HepG2 (cell line): ENCODE measurements at regions not wholly inside any gene's neighbourhood (a gene's known extent, or its start where the extent isn't known, plus 50 kb on each side); places are given as distances from the start of the nearest gene placed in this dataset.

ENCODE experiments used
- ATAC-seq: fragments of 200-7000 bp; cut with Tn5 transposase; 3 replicates; pipeline ENCODE4 v1.9.1; 2020; ENCODE audit warnings: mild to moderate bottlenecking, moderate library complexity
- BruUV-seq: library from RNA; stranded (reverse); fragments of 400-500 nt; replicated peaks from 2 replicates; lab custom pipeline; 2021; lab: Mats Ljungman, UMichigan
- CTCF ChIA-PET: fragments of 300-600 bp; formaldehyde crosslinking; extraction: SDS; loops from one replicate; lab custom pipeline; 2021; ENCODE audit warnings: low total read pairs, inconsistent platforms, low intra/inter-chr PET ratio; lab: Yijun Ruan, JAX
- POLR2A ChIA-PET: fragments of 350-600 bp; sonication (Branson Sonifier 250); formaldehyde crosslinking; loops from one replicate; lab custom pipeline; 2020; ENCODE audit warnings: antibody characterized with exemption, inconsistent platforms; lab: Yijun Ruan, JAX
- DNase-seq: peaks from one replicate; pipeline ENCODE4 v3.0.0-alpha.2; 2015; ENCODE audit warnings: low spot score
- FAIRE-seq: peaks from 3 replicates; lab custom pipeline; 2011; peaks lifted over from hg19 to GRCh38; lab: Jason Lieb, UNC
- H2AFZ ChIP-seq: one replicate; pipeline ENCODE4 v1.6.1; 2011; ENCODE audit warnings: low read length, inconsistent platforms
- H3K27ac ChIP-seq: fragments of 300-600 bp; 3 replicates; pipeline ENCODE4 v1.8.0; 2011; ENCODE audit warnings: mixed run types, mild to moderate bottlenecking, mixed read lengths, low read length, inconsistent platforms; ENCODE audit not compliant: insufficient read depth; ENCODE audit errors: extremely low read length
- H3K27me3 ChIP-seq, 2 experiments: fragments of 200-600 bp in 1 of 2; 2 replicates in 1 of 2; 3 replicates in 1 of 2; pipeline versions ENCODE4 v1.6.0 to v1.8.0; 2011; ENCODE audit warnings: low read length in 2 of 2, mild to moderate bottlenecking in 2 of 2, moderate library complexity in 2 of 2, inconsistent platforms in 1 of 2; ENCODE audit not compliant: insufficient read depth in 2 of 2, control insufficient read depth in 1 of 2
- H3K36me3 ChIP-seq, 2 experiments: fragments of 200-600 bp in 1 of 2; replicated peaks in 1 of 2; 2 replicates in 1 of 2; 3 replicates in 1 of 2; pipeline versions ENCODE4 v1.5.1 to v1.8.0; 2011; ENCODE audit warnings: low read length in 2 of 2, inconsistent platforms in 1 of 2; ENCODE audit not compliant: insufficient read depth in 2 of 2, control insufficient read depth in 1 of 2
- H3K4me1 ChIP-seq: 2 replicates; pipeline ENCODE4 v1.5.1; 2012; ENCODE audit warnings: low read length, inconsistent platforms; ENCODE audit not compliant: insufficient read depth
- H3K4me2 ChIP-seq: 2 replicates; pipeline ENCODE4 v1.6.0; 2011; ENCODE audit warnings: low read depth, low read length, inconsistent platforms
- H3K4me3 ChIP-seq, 3 experiments: fragments of 200-600 bp in 1 of 3; sonication (generic), shearing (Covaris generic) in 1 of 3; replicated peaks in 1 of 3; 2 replicates each; pipeline ENCODE4 v1.5.1; 2011 to 2016; ENCODE audit warnings: low read length in 3 of 3, inconsistent platforms in 2 of 3, low read depth in 2 of 3, mild to moderate bottlenecking in 2 of 3, control low read depth in 1 of 3, mixed read lengths in 1 of 3; ENCODE audit not compliant: insufficient read depth in 1 of 3
- H3K79me2 ChIP-seq: one replicate; pipeline ENCODE4 v1.6.1; 2011; ENCODE audit warnings: low read length, inconsistent platforms; ENCODE audit not compliant: insufficient read depth
- H3K9ac ChIP-seq: 2 replicates; pipeline ENCODE4 v1.6.0; 2011; ENCODE audit warnings: mild to moderate bottlenecking, low read depth, low read length, inconsistent platforms; ENCODE audit not compliant: insufficient read depth
- H3K9me3 ChIP-seq: 2 replicates; pipeline ENCODE4 v1.5.1; 2012; ENCODE audit warnings: mild to moderate bottlenecking, low read length
- H4K20me1 ChIP-seq: 2 replicates; pipeline ENCODE4 v1.6.0; 2011; ENCODE audit warnings: inconsistent platforms, mild to moderate bottlenecking, low read length, moderate library complexity; ENCODE audit not compliant: insufficient read depth
- ATF7-NPFF ChIP-seq: sonication (generic); formaldehyde crosslinking; IDR thresholded peaks from 2 replicates; pipeline ENCODE4 v1.8.1; 2023; ENCODE audit warnings: mild to moderate bottlenecking, low read depth, missing genetic modification reagents, moderate library complexity
- BCL6 ChIP-seq: IDR thresholded peaks from 2 replicates; pipeline ENCODE4 v1.6.1; 2016; ENCODE audit warnings: missing genetic modification reagents, missing compliant biosample characterization
- GPN1 ChIP-seq: sonication (generic); formaldehyde crosslinking; IDR thresholded peaks from 2 replicates; pipeline ENCODE4 v1.5.1; 2020; ENCODE audit warnings: missing genetic modification reagents, borderline replicate concordance
- HNF4A ChIP-seq: sonication (generic); formaldehyde crosslinking; IDR thresholded peaks from 2 replicates; pipeline ENCODE4 v1.4.0; 2020; ENCODE audit warnings: missing genetic modification reagents
- HNRNPLL ChIP-seq: fragments of 200-400 bp; formaldehyde crosslinking; IDR thresholded peaks from 2 replicates; pipeline ENCODE4 v1.6.1; 2017; ENCODE audit warnings: mild to moderate bottlenecking, low read depth, low read length; ENCODE audit not compliant: poor library complexity, severe bottlenecking
- NCOA2 ChIP-seq: sonication (generic); formaldehyde crosslinking; IDR thresholded peaks from 2 replicates; pipeline ENCODE4 v1.8.0; 2022; ENCODE audit warnings: inconsistent platforms
- NCOR1 ChIP-seq: fragments of 200-600 bp; sonication (generic); IDR thresholded peaks from 2 replicates; pipeline ENCODE4 v1.7.0; 2017; ENCODE audit warnings: antibody characterized with exemption, low read length, borderline replicate concordance
- NFE2 ChIP-seq: sonication (generic); formaldehyde crosslinking; IDR thresholded peaks from 2 replicates; pipeline ENCODE4 v1.4.0; 2020; ENCODE audit warnings: missing genetic modification reagents
- NFIB ChIP-seq: sonication (generic); formaldehyde crosslinking; IDR thresholded peaks from 2 replicates; pipeline ENCODE4 v1.9.0; 2021; ENCODE audit warnings: missing genetic modification reagents, mild to moderate bottlenecking, borderline replicate concordance
- NRL ChIP-seq: sonication (generic); formaldehyde crosslinking; IDR thresholded peaks from 2 replicates; pipeline ENCODE4 v1.5.0; 2020; ENCODE audit warnings: missing genetic modification reagents, mild to moderate bottlenecking, moderate library complexity, borderline replicate concordance
- ONECUT2 ChIP-seq: sonication (generic); formaldehyde crosslinking; IDR thresholded peaks from 2 replicates; pipeline ENCODE4 v1.4.0; 2020; ENCODE audit warnings: missing genetic modification reagents
- PCBP1 ChIP-seq: fragments of 200-400 bp; formaldehyde crosslinking; IDR thresholded peaks from 2 replicates; pipeline ENCODE4 v1.6.1; 2017; ENCODE audit warnings: mild to moderate bottlenecking, low read depth, low read length, borderline replicate concordance
- SSRP1 ChIP-seq: IDR thresholded peaks from 2 replicates; pipeline ENCODE4 v1.6.1; 2016; ENCODE audit warnings: control low read depth
- XRCC5 ChIP-seq: fragments of 200-400 bp; formaldehyde crosslinking; optimal IDR thresholded peaks from 2 replicates; pipeline ENCODE3; 2017; ENCODE audit warnings: mild to moderate bottlenecking, low read length
- ZBTB7B ChIP-seq: sonication (generic); formaldehyde crosslinking; IDR thresholded peaks from 2 replicates; pipeline ENCODE4 v1.4.0; 2020; ENCODE audit warnings: missing genetic modification reagents
- ZNF557 ChIP-seq: sonication (generic); formaldehyde crosslinking; IDR thresholded peaks from 2 replicates; pipeline ENCODE4 v1.4.0; 2020; ENCODE audit warnings: missing genetic modification reagents
- ZNF652 ChIP-seq: IDR thresholded peaks from 2 replicates; pipeline ENCODE4 v1.6.1; 2016; ENCODE audit warnings: low read depth, borderline replicate concordance
- ZNF749 ChIP-seq: sonication (generic); formaldehyde crosslinking; IDR thresholded peaks from 2 replicates; pipeline ENCODE4 v1.8.0; 2022; ENCODE audit warnings: mild to moderate bottlenecking, missing genetic modification reagents, moderate library complexity, borderline replicate concordance
- ZNF883 ChIP-seq: sonication (generic); formaldehyde crosslinking; IDR thresholded peaks from 2 replicates; pipeline ENCODE4 v1.5.1; 2020; ENCODE audit warnings: mild to moderate bottlenecking, missing genetic modification reagents; ENCODE audit errors: not compliant biosample characterization
- ZSCAN20 ChIP-seq: sonication (generic); formaldehyde crosslinking; IDR thresholded peaks from 2 replicates; pipeline ENCODE4 v1.4.0; 2020; ENCODE audit warnings: missing genetic modification reagents, mild to moderate bottlenecking, borderline replicate concordance
- ZSCAN31 ChIP-seq: sonication (generic); formaldehyde crosslinking; IDR thresholded peaks from 2 replicates; pipeline ENCODE4 v1.5.0; 2020; ENCODE audit warnings: low read depth, mild to moderate bottlenecking, missing genetic modification reagents
- ZSCAN9 ChIP-seq: IDR thresholded peaks from 2 replicates; pipeline ENCODE4 v1.6.1; 2016; ENCODE audit warnings: borderline replicate concordance
- WGBS: methylation state at CpG from one replicate; pipeline ENCODE4 v1.1.6; 2017; ENCODE audit warnings: low lambda C conversion rate; 5-methylcytosine and 5-hydroxymethylcytosine counted together
- in situ Hi-C: cut with HindIII; loops from 2 replicates; pipeline ENCODE4 v1.10.0; 2017; ENCODE audit warnings: low pct_unique_long_range_greater_than_20kb; ENCODE audit not compliant: extremely low pct_ligation_motif_present
- intact Hi-C: fragments of 100-400 bp; cut with micrococcal nuclease; formaldehyde crosslinking; loops from one replicate; pipeline ENCODE4 v1.10.0; 2022; ENCODE audit not compliant: unreplicated experiment
- TF ChIP-seq, protein P1 (sequence below): IDR thresholded peaks from 2 replicates; pipeline ENCODE4 v1.6.1; 2016
- TF ChIP-seq, protein P2 (sequence below): sonication (generic); formaldehyde crosslinking; conservative IDR thresholded peaks from 2 replicates; pipeline ENCODE4 v1.8.0; 2022; ENCODE audit warnings: mild to moderate bottlenecking, moderate library complexity, missing genetic modification reagents

DNA sequence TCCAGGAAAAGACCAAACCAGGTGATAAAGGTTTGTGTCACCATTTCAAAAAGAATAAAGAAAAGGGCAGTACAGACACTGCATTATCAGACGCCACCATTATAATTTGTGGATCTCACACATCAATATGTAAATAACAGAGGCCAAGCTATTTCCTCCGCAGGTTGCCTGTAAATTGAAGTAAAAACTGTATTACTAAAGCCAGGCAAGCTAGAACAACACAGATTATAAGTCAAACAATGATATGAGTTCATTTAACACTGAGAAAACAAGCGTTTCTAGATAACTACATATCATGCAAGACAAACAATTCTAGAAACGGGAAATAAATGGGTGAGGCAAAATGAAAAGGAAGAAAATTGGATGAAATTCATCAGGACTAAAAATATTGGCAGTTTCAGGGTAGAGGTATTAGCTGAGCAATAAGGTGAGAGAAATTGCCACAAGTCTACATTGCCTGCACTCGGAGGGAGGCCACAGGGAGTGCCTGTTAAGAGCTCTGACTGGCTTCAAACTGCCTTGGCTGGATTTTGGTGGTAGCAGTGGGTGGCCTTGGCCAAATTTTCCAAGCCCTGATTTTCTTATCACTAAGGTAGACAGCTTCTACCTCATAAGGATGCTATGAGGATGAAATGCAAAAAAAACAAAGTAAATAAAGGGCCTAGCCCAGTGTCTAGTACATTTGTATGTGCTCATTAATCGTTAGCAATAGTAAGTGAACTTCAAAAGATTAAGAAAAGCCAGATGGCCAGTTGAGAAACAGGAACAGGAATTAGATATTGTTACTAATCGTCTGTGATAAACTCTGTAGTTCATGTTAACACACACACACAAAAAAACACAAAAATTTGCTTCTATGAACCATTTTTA lies 240.0 kb upstream of the NFE2L3 start (continued):
- TF ChIP-seq NFIB, result no peak
- TF ChIP-seq HNRNPLL, result no peak
- TF ChIP-seq ZNF883 (CRISPR knock-in tag), result no peak
- TF ChIP-seq, protein P1, sequence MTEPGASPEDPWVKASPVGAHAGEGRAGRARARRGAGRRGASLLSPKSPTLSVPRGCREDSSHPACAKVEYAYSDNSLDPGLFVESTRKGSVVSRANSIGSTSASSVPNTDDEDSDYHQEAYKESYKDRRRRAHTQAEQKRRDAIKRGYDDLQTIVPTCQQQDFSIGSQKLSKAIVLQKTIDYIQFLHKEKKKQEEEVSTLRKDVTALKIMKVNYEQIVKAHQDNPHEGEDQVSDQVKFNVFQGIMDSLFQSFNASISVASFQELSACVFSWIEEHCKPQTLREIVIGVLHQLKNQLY, result no peak
- no peak for TF ChIP-seq NCOA2 (CRISPR knock-in tag)
- no peak for TF ChIP-seq ZNF749 (CRISPR knock-in tag)
- TF ChIP-seq, protein P2, sequence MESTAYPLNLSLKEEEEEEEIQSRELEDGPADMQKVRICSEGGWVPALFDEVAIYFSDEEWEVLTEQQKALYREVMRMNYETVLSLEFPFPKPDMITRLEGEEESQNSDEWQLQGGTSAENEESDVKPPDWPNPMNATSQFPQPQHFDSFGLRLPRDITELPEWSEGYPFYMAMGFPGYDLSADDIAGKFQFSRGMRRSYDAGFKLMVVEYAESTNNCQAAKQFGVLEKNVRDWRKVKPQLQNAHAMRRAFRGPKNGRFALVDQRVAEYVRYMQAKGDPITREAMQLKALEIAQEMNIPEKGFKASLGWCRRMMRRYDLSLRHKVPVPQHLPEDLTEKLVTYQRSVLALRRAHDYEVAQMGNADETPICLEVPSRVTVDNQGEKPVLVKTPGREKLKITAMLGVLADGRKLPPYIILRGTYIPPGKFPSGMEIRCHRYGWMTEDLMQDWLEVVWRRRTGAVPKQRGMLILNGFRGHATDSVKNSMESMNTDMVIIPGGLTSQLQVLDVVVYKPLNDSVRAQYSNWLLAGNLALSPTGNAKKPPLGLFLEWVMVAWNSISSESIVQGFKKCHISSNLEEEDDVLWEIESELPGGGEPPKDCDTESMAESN (CRISPR knock-in tag), result no peak
- no peak for TF ChIP-seq XRCC5
- TF ChIP-seq ZSCAN9, result no peak

DNA sequence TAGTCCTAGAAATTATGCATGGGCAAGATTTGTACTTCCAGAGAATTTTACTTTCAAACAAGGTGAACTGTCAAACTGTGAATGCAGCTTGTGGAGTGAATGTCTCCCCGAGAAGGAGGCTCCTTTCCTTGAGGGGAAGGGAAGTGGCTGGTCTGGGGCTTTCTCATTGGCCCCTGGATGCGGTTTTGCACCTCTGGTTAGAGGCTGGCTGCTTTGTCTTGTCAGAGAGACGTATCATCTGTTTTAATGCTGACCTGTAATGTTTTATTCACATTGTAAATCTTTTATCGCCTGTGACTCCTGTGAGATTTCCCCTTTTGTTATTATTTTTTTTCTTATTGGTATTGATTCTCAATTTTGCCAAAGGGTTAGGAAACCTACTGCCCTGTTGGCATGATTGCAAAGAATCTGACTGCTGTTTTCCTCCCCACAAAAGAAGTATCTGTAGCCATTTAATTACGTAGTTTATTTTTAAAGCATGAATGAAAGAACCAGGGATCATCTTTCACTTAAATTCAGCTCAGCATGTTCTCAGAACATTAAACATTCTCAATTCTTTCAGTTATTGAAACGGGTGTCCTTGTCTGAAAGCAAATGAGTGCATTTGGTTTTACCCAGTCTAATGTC lies 238.3 kb upstream of the NFE2L3 start:
- FAIRE-seq, result no peak
- Histone ChIP-seq H3K27ac (no peak overlapping the region), H3K9ac (no peak overlapping the region), H3K27me3 (peaks cover 0 to 12% of the 10 kb centered on the region in 2 experiments; a peak in 2 of 5 replicates), H2AFZ (no peak overlapping the region), H3K9me3 (no peaks in the 10 kb centered on the region), H3K4me1 (no peaks in the 10 kb centered on the region), H3K4me2 (no peak overlapping the region), H3K79me2 (no peaks in the 10 kb centered on the region), H3K36me3 (no peaks in the 10 kb centered on the region), H4K20me1 (no peaks in the 10 kb centered on the region), H3K4me3 (no peak overlapping the region)
- in situ Hi-C loops (no loop called here), intact Hi-C loops (no loop called here)
- POLR2A ChIA-PET, result no interaction called here
- no peak for DNase-seq
- 17% methylated on average over 6 of the region's 6 CpGs for WGBS
- BruUV-seq, result no TSS peak
- CTCF ChIA-PET, result no interaction called here
- ATAC-seq, result no peak
- no peak for TF ChIP-seq ZBTB7B (CRISPR knock-in tag)
- no peak for TF ChIP-seq ATF7-NPFF (CRISPR knock-in tag)
- no peak for TF ChIP-seq ONECUT2 (CRISPR knock-in tag)
- TF ChIP-seq SSRP1 (CRISPR knock-in tag), result no peak
- no peak for TF ChIP-seq NRL (CRISPR knock-in tag)
- no peak for TF ChIP-seq ZSCAN20 (CRISPR knock-in tag)
- TF ChIP-seq HNF4A, result no peak
- no peak for TF ChIP-seq PCBP1
- TF ChIP-seq ZNF652, result no peak
- no peak for TF ChIP-seq ZNF557
- TF ChIP-seq ZSCAN31 (CRISPR knock-in tag), result no peak
- no peak for TF ChIP-seq BCL6 (CRISPR knock-in tag)
- TF ChIP-seq NCOR1, result no peak
- no peak for TF ChIP-seq GPN1 (CRISPR knock-in tag)
- TF ChIP-seq NFE2 (CRISPR knock-in tag), result no peak
